Inferior parietal cortex (tissue), 1 donor: ENCODE measurements at regions not wholly inside any gene's neighbourhood (a gene's known extent, or its start where the extent isn't known, plus 50 kb on each side); places are given as distances from the start of the nearest gene placed in this dataset.
"Not testable (repeated sequence)": the region's sequence is repeated elsewhere in the genome, so short reads cannot be mapped to it uniquely, and the experiment has no call there.

Experiments
- DNase-seq: peaks from one replicate; pipeline ENCODE4 v3.0.0-alpha.2; 2016; ENCODE audit errors: extremely low spot score

- DNase-seq = no peak
Measured at GRCh38 chr6:43886067-43886461, 116.1 kb downstream of the VEGFA start.

GRCh38 chr6:43885399-43886066, 115.5 kb downstream of the VEGFA start:
- DNase-seq = no peak

- no peak for DNase-seq
Measured at GRCh38 chr6:43884652-43885022, 114.6 kb downstream of the VEGFA start.

- no peak for DNase-seq
Measured at GRCh38 chr6:43883847-43884651, 114.0 kb downstream of the VEGFA start.

GRCh38 chr6:43882690-43883448, 112.9 kb downstream of the VEGFA start:
- DNase-seq = not testable (repeated sequence)

GRCh38 chr6:43880236-43881137, 110.5 kb downstream of the VEGFA start:
- DNase-seq = no peak

- DNase-seq = no peak
Measured at GRCh38 chr6:43879722-43880121, 109.7 kb downstream of the VEGFA start.

- peak; percentile 49 for DNase-seq
Measured at GRCh38 chr6:43878823-43879495, 108.9 kb downstream of the VEGFA start.

- DNase-seq = no peak
Measured at GRCh38 chr6:43878127-43878634, 108.2 kb downstream of the VEGFA start.

GRCh38 chr6:43877463-43878126, 107.6 kb downstream of the VEGFA start:
- no peak for DNase-seq

GRCh38 chr6:43877036-43877435, 107.0 kb downstream of the VEGFA start:
- no peak for DNase-seq

GRCh38 chr6:43876602-43877001, 106.6 kb downstream of the VEGFA start:
- DNase-seq = no peak

GRCh38 chr6:43875849-43876572, 106.0 kb downstream of the VEGFA start:
- DNase-seq = no peak

GRCh38 chr6:43874814-43875590, 105.0 kb downstream of the VEGFA start:
- DNase-seq = no peak

GRCh38 chr6:43873806-43874714, 104.0 kb downstream of the VEGFA start:
- DNase-seq = no peak

GRCh38 chr6:43871933-43872332, 101.9 kb downstream of the VEGFA start:
- no peak for DNase-seq

GRCh38 chr6:43871284-43871683, 101.3 kb downstream of the VEGFA start:
- no peak for DNase-seq

GRCh38 chr6:43870660-43871061, 100.7 kb downstream of the VEGFA start:
- peak; percentile 14 for DNase-seq
